Astrocyte of the spinal cord (primary cell): ENCODE measurements at regions not wholly inside any gene's neighbourhood (a gene's known extent, or its start where the extent isn't known, plus 50 kb on each side); places are given as distances from the start of the nearest gene placed in this dataset.

ENCODE experiments used
- DNase-seq: peaks from one replicate; pipeline ENCODE4 v3.0.0; 2011; ENCODE audit warnings: low read depth, low spot score
- H3K4me3 ChIP-seq: 2 replicates; pipeline ENCODE4 v1.5.1; 2011; ENCODE audit warnings: low read depth, mild to moderate bottlenecking, low read length, moderate library complexity
- in situ Hi-C: cut with HindIII; loops from 2 replicates; pipeline ENCODE4 v1.10.0; 2017; ENCODE audit warnings: low sequenced_read_pairs
- TF ChIP-seq, protein P1 (sequence below): IDR thresholded peaks from 2 replicates; pipeline ENCODE4 v1.5.1; 2012; ENCODE audit warnings: low read depth, mild to moderate bottlenecking, low read length, inconsistent platforms

DNA sequence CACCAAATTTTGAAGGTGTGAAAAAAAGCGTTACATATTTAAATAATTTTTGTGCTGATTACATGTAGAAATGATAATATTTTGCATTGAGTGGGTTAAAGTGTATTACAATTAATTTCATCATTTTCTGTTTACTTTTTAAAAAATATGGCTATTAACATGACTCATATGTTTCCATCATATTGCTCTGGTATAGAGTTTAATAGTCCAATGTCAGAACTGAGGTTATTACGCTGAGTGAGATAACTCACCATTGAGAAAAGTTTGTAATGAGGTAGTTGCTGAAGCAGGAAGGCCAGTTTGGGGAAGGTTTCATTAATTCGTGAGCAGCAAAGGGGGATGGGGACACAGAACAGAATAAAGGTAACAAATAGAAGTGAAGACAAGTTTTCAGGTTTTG is 865.7 kb upstream of the MGAT4C start:
- TF ChIP-seq, protein P1, sequence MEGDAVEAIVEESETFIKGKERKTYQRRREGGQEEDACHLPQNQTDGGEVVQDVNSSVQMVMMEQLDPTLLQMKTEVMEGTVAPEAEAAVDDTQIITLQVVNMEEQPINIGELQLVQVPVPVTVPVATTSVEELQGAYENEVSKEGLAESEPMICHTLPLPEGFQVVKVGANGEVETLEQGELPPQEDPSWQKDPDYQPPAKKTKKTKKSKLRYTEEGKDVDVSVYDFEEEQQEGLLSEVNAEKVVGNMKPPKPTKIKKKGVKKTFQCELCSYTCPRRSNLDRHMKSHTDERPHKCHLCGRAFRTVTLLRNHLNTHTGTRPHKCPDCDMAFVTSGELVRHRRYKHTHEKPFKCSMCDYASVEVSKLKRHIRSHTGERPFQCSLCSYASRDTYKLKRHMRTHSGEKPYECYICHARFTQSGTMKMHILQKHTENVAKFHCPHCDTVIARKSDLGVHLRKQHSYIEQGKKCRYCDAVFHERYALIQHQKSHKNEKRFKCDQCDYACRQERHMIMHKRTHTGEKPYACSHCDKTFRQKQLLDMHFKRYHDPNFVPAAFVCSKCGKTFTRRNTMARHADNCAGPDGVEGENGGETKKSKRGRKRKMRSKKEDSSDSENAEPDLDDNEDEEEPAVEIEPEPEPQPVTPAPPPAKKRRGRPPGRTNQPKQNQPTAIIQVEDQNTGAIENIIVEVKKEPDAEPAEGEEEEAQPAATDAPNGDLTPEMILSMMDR, result no peak
- in situ Hi-C loops, result no loop called here
- no peak overlapping the region for H3K4me3 ChIP-seq
- no peak for DNase-seq

DNA sequence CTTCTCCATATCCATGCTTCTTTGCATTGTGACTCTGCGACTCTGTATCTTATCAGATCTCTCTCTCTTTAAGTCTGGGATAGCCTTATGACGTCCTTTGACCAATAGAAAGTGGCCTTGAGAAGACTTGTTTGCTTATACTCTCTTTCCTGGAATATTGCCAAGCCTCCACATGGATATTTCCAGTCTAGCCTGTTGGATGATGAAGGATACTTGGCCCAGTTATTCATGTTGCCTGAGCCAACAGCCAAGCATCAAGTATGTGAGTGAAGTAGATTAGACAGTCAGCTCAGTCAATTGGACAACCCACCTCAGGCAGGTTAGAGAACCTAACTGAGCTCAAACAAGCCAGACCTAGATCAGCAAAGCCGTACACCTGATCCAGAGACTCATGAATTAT is 864.2 kb upstream of the MGAT4C start:
- TF ChIP-seq, protein P1, result no peak
- DNase-seq, result no peak
- H3K4me3 ChIP-seq, result no peak overlapping the region
- in situ Hi-C loops, result no loop called here

DNA sequence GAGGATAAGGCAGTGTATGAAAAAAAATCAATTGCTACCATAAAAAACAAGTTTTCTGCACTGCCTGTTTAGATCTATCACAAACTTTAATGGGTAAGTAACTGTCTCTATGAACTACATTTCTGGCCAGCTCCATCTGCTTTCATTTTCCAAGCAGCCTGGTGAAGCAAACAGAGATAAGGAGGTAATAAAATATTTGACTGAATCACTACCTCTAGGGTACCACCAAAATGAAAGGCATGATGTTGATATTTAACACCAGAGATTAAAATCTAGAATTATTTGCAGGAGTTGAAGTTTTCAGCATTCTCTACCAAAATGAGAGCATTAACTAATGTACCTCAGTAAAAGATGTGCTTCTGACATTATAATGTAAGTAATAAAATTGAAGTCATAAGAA is 863.5 kb upstream of the MGAT4C start:
- DNase-seq, result no peak
- H3K4me3 ChIP-seq, result no peak overlapping the region
- TF ChIP-seq, protein P1, result no peak
- in situ Hi-C loops, result no loop called here

DNA sequence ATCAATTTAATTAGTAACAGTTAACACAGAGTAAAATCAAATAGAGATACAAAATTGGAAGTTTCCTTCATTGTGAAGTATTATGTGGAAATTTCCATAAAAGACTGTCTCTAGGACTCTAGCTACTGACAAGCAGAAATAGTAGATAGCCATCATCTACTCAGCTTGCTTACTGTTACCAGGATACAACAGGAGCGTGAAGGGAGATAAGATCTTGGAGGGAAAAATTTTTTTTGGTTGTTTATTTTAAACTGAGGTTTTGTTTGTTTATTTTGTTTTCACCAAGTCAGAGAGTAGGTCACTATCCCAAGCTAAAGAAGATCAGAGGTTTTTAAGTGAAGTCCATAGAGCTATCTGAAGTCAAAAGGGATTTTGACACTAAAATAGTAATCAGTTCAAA is 861.3 kb upstream of the MGAT4C start:
- TF ChIP-seq, protein P1, result no peak
- DNase-seq, result no peak

DNA sequence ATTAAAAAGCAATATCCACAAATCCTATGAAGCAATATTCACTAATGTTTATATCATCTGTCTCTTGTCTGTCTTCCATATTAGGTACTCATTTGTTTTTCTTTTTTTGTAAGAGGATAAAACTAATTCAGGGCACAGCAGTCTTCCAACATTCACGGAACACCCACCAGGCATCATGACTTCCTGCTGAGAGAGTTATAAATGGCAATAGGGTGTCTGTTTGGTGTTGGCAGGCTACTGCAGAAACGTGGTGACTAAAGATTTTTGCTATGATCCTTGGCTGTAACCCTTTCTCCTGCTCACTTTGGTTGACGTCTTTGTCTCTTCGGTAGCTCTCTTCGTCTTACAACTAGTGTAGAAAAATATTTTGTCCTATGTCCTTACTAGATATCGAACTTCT is 860.6 kb upstream of the MGAT4C start:
- TF ChIP-seq, protein P1, result no peak
- no peak for DNase-seq
- no peak overlapping the region for H3K4me3 ChIP-seq
- in situ Hi-C loops, result no loop called here

More for the DNA sequence above, 861.3 kb upstream of the MGAT4C start:
- in situ Hi-C loops, result no loop called here
- no peak overlapping the region for H3K4me3 ChIP-seq

DNA sequence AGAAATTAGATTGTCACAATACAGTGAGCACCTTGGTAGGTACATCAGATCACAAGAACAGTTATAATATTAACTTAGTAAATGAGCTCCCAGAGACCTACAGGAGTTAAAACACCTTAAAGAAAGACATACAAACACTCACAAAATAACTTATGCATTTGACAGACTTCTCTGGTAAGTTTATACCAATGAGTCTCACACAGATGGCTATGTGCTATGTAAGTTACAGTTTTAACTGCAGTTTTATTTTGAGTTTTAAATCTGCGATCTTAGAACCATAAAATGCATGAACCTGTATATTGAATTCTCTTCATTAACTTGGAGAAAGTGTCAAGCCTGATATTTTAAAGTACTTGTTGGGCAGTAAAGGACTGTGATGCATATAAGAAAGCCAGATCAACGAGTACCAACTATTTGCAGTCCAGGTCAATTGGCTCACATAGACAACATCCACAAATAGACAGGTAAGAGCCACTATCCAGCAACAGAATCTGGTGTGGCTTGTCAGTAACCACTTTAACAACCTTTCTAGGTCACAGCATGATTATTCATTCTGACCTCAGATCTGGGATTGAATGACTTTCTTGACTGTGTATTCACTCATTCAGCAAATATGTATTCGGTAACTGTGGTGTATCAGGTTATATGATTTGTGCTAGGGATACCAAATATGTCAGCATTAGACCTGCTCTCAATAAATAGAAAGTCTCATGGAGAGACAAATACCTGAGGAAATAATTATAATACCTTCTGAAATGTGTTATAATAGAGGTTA is 856.6 kb upstream of the MGAT4C start:
- DNase-seq, result no peak
- in situ Hi-C loops, result no loop called here
- H3K4me3 ChIP-seq, result no peak overlapping the region
- TF ChIP-seq, protein P1, result no peak
